Gastroesophageal sphincter (tissue), 4 donors: ENCODE measurements at regions not wholly inside any gene's neighbourhood (a gene's known extent, or its start where the extent isn't known, plus 50 kb on each side); places are given as distances from the start of the nearest gene placed in this dataset.

Experiments used
- ATAC-seq: fragments of 150-250 bp; one replicate; pipeline ENCODE4 v1.9.1; 2016; ENCODE audit warnings: mild to moderate bottlenecking, moderate library complexity
- H3K27ac ChIP-seq, 4 donors: fragments of 200-600 bp; sonication (generic) in 3 of 4; 1 replicate in 3 of 4; 2 replicates in 1 of 4; pipeline ENCODE4 v1.5.1; 2016 to 2019
- H3K27me3 ChIP-seq: fragments of 200-600 bp; sonication (generic); one replicate; pipeline ENCODE4 v1.5.1; 2019
- H3K36me3 ChIP-seq, 2 donors: fragments of 200-600 bp; sonication (generic); one replicate each; pipeline ENCODE4 v1.5.1; 2019; ENCODE audit warnings: control low read depth in 1 of 2
- H3K4me1 ChIP-seq, 3 donors: fragments of 200-600 bp; sonication (generic); 1 replicate in 2 of 3; 2 replicates in 1 of 3; pipeline ENCODE4 v1.5.1; 2016 to 2019; ENCODE audit warnings: control low read depth in 2 of 3
- H3K4me3 ChIP-seq, 2 donors: fragments of 200-600 bp; sonication (generic); one replicate each; pipeline ENCODE4 v1.5.1; 2019; ENCODE audit warnings: mild to moderate bottlenecking in 1 of 2, moderate library complexity in 1 of 2
- H3K9me3 ChIP-seq, 3 donors: fragments of 200-600 bp; sonication (generic); one replicate each; pipeline ENCODE4 v1.5.1; 2017 to 2019; ENCODE audit warnings: control low read depth in 2 of 3
- CTCF ChIP-seq, 4 experiments: fragments of 200-600 bp in 2 of 4; fragments of 450-650 bp in 2 of 4; sonication (generic) in 1 of 4; IDR thresholded peaks; one replicate each; pipeline ENCODE4 v1.5.1; 2017 to 2019; ENCODE audit warnings: antibody characterized with exemption in 4 of 4, mild to moderate bottlenecking in 2 of 4, moderate library complexity in 2 of 4
- EP300 ChIP-seq: sonication (generic); formaldehyde crosslinking; IDR thresholded peaks from one replicate; pipeline ENCODE4 v1.6.1; 2017; ENCODE audit warnings: antibody characterized with exemption, mild to moderate bottlenecking
- POLR2A ChIP-seq, 2 donors: fragments of 450-650 bp; IDR thresholded peaks; one replicate each; pipeline ENCODE4 v1.6.1; 2017; ENCODE audit warnings: antibody characterized with exemption in 2 of 2, mild to moderate bottlenecking in 2 of 2, moderate library complexity in 1 of 2
- POLR2AphosphoS5 ChIP-seq: sonication (generic); formaldehyde crosslinking; IDR thresholded peaks from one replicate; pipeline ENCODE4 v1.6.1; 2017; ENCODE audit warnings: antibody characterized with exemption
- WGBS, 2 donors: methylation state at CpG; one replicate each; pipeline ENCODE4 v1.1.5; 2018; ENCODE audit warnings: low coverage in 1 of 2; 5-methylcytosine and 5-hydroxymethylcytosine counted together

- H3K36me3 ChIP-seq: no peaks in the 10 kb centered on the region
- H3K9me3 ChIP-seq: no peaks in the 10 kb centered on the region
- WGBS, 2 donors: 23 to 24% methylated on average over 2 of the region's 2 CpGs
- H3K4me1 ChIP-seq: no peaks in the 10 kb centered on the region
- no peak for TF ChIP-seq EP300
- no peak for TF ChIP-seq CTCF (IDR thresholded peaks at IDR 0.05)
- TF ChIP-seq POLR2A (IDR thresholded peaks at IDR 0.05): no peak
- TF ChIP-seq POLR2AphosphoS5: no peak
- no peaks in the 10 kb centered on the region for H3K27me3 ChIP-seq
- H3K4me3 ChIP-seq: no peak overlapping the region
- no peak for ATAC-seq
- no peak overlapping the region for H3K27ac ChIP-seq
Observed at GRCh38 chr1:189185097-189185496, 1292.6 kb downstream of the BRINP3 start.

- H3K9me3 ChIP-seq: no peaks in the 10 kb centered on the region
- TF ChIP-seq POLR2A (IDR thresholded peaks at IDR 0.05) (no peak), EP300 (no peak), POLR2AphosphoS5 (no peak), CTCF (IDR thresholded peaks at IDR 0.05) (no peak)
- ATAC-seq: no peak
- no peaks in the 10 kb centered on the region for H3K27me3 ChIP-seq
- H3K4me1 ChIP-seq: no peaks in the 10 kb centered on the region
- H3K4me3 ChIP-seq: no peak overlapping the region
- H3K36me3 ChIP-seq: no peaks in the 10 kb centered on the region
- WGBS, 2 donors: 10 to 57% methylated on average over 2 of the region's 2 CpGs
- no peak overlapping the region for H3K27ac ChIP-seq
Observed at GRCh38 chr1:189192741-189193520, 1284.7 kb downstream of the BRINP3 start.

GRCh38 chr1:189205863-189206262 lies 1271.8 kb downstream of the BRINP3 start:
- Histone ChIP-seq H3K27me3 (no peaks in the 10 kb centered on the region), H3K4me3 (no peak overlapping the region), H3K36me3 (no peaks in the 10 kb centered on the region), H3K9me3 (no peaks in the 10 kb centered on the region), H3K4me1 (no peaks in the 10 kb centered on the region), H3K27ac (no peak overlapping the region)
- no peak for ATAC-seq
- WGBS, 2 donors: 14 to 23% methylated on average over 1 to 2 of the region's 2 CpGs
- TF ChIP-seq POLR2A (IDR thresholded peaks at IDR 0.05) (no peak), POLR2AphosphoS5 (no peak), CTCF (IDR thresholded peaks at IDR 0.05) (no peak)

GRCh38 chr1:189206617-189207016 lies 1271.0 kb downstream of the BRINP3 start:
- H3K27me3 ChIP-seq: no peaks in the 10 kb centered on the region
- TF ChIP-seq EP300 (no peak), POLR2AphosphoS5 (no peak), CTCF (IDR thresholded peaks at IDR 0.05) (no peak), POLR2A (IDR thresholded peaks at IDR 0.05) (no peak)
- no peak for ATAC-seq

GRCh38 chr1:189211742-189212141 lies 1265.9 kb downstream of the BRINP3 start:
- Histone ChIP-seq H3K36me3 (no peaks in the 10 kb centered on the region), H3K27me3 (no peaks in the 10 kb centered on the region), H3K27ac (no peak overlapping the region), H3K9me3 (no peaks in the 10 kb centered on the region), H3K4me3 (no peak overlapping the region), H3K4me1 (no peaks in the 10 kb centered on the region)
- ATAC-seq: no peak
- WGBS, 2 donors: 74 to 83% methylated on average over 3 of the region's 3 CpGs
- TF ChIP-seq EP300 (no peak), POLR2A (IDR thresholded peaks at IDR 0.05) (no peak), POLR2AphosphoS5 (no peak), CTCF (IDR thresholded peaks at IDR 0.05) (no peak)

More at GRCh38 chr1:189206617-189207016, 1271.0 kb downstream of the BRINP3 start:
- H3K27ac ChIP-seq: no peak overlapping the region
- no peaks in the 10 kb centered on the region for H3K9me3 ChIP-seq
- no peaks in the 10 kb centered on the region for H3K4me1 ChIP-seq
- H3K4me3 ChIP-seq: no peak overlapping the region
- H3K36me3 ChIP-seq: no peaks in the 10 kb centered on the region
